Karpas-422 (cell line): ENCODE measurements at regions not wholly inside any gene's neighbourhood (a gene's known extent, or its start where the extent isn't known, plus 50 kb on each side); places are given as distances from the start of the nearest gene placed in this dataset.
"Not testable (repeated sequence)": the region's sequence is repeated elsewhere in the genome, so short reads cannot be mapped to it uniquely, and the experiment has no call there.

Experiments
- DNase-seq: peaks from one replicate; pipeline ENCODE4 v3.0.0-alpha.2; 2015
- H2AFZ ChIP-seq: fragments of 200-600 bp; sonication (generic); 2 replicates; pipeline ENCODE4 v1.6.1; 2014; ENCODE audit warnings: antibody characterized with exemption, low read length, mixed read lengths
- H3K27ac ChIP-seq: fragments of 200-600 bp; sonication (generic); 2 replicates; pipeline ENCODE4 v1.5.1; 2014; ENCODE audit warnings: mild to moderate bottlenecking, low read length, moderate library complexity
- H3K27me3 ChIP-seq: fragments of 200-600 bp; sonication (generic); 2 replicates; pipeline ENCODE4 v1.6.1; 2014; ENCODE audit warnings: low read length, mixed read lengths
- H3K36me3 ChIP-seq: fragments of 200-600 bp; sonication (generic); 2 replicates; pipeline ENCODE4 v1.6.1; 2014; ENCODE audit warnings: low read length, mixed read lengths; ENCODE audit not compliant: insufficient read depth
- H3K4me1 ChIP-seq: fragments of 200-600 bp; sonication (generic); 2 replicates; pipeline ENCODE4 v1.6.1; 2014; ENCODE audit warnings: mild to moderate bottlenecking, low read length, mixed read lengths
- H3K4me2 ChIP-seq: fragments of 200-600 bp; sonication (generic); 2 replicates; pipeline ENCODE4 v1.6.1; 2014; ENCODE audit warnings: low read length, low read depth, mild to moderate bottlenecking; ENCODE audit not compliant: poor library complexity, severe bottlenecking
- H3K4me3 ChIP-seq: fragments of 200-600 bp; sonication (generic); 2 replicates; pipeline ENCODE4 v1.5.1; 2014; ENCODE audit warnings: mild to moderate bottlenecking, antibody characterized with exemption, low read length, mixed read lengths
- H3K79me2 ChIP-seq: fragments of 200-600 bp; sonication (generic); 2 replicates; pipeline ENCODE4 v1.6.1; 2014; ENCODE audit warnings: mild to moderate bottlenecking, low read length, mixed read lengths
- H3K9ac ChIP-seq: fragments of 200-600 bp; sonication (generic); 2 replicates; pipeline ENCODE4 v1.6.0; 2014; ENCODE audit warnings: low read length
- H3K9me2 ChIP-seq: fragments of 200-600 bp; sonication (generic), shearing (Covaris generic); replicated peaks from 2 replicates; pipeline ENCODE4 v1.6.0; 2014; ENCODE audit warnings: mild to moderate bottlenecking, low read length, moderate library complexity; ENCODE audit not compliant: insufficient read depth
- H3K9me3 ChIP-seq: fragments of 300-700, 200-600 bp; sonication (generic); 2 replicates; pipeline ENCODE4 v1.6.1; 2014; ENCODE audit warnings: low read length, mixed read lengths
- H4K20me1 ChIP-seq: fragments of 200-600 bp; sonication (generic); 2 replicates; pipeline ENCODE4 v1.6.1; 2014; ENCODE audit warnings: mild to moderate bottlenecking, antibody characterized with exemption, low read length, low read depth; ENCODE audit not compliant: insufficient read depth

- Histone ChIP-seq H3K9me2 (peaks cover 5% of the 10 kb centered on the region; the same call in 1 of the 2 replicates), H3K27ac (no peak overlapping the region), H3K9me3 (no peaks in the 10 kb centered on the region), H3K27me3 (no peaks in the 10 kb centered on the region), H3K4me1 (no peaks in the 10 kb centered on the region), H3K4me3 (no peak overlapping the region), H3K36me3 (no peaks in the 10 kb centered on the region), H4K20me1 (no peaks in the 10 kb centered on the region), H3K79me2 (no peaks in the 10 kb centered on the region), H3K9ac (no peak overlapping the region), H3K4me2 (no peak overlapping the region), H2AFZ (no peak overlapping the region)
- no peak for DNase-seq
Observed at GRCh38 chr2:84152462-84152861, 306.6 kb downstream of the SUCLG1 start.

DNA sequence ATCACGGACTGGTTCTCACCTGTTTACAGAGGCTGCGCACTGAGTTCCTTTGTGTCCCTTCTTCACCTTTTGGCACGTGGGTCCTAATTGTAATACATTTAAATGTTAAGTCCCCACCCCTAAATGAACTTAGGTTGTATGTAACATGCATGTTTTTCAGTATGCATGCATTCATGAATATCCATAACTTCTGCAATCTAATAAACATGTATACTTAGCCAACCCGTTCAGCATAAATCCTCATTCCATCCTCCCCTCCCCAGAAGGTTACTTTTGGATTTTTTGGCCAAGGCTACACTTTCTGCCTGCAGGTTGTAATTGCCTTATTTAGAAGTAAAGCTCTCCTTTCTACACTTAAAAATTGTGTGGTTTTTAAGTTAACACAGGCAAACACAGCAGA is 314.7 kb downstream of the SUCLG1 start:
- no peaks in the 10 kb centered on the region for H3K36me3 ChIP-seq
- no peaks in the 10 kb centered on the region for H3K79me2 ChIP-seq
- no peak overlapping the region for H3K9ac ChIP-seq
- no peak overlapping the region for H3K27ac ChIP-seq
- no peaks in the 10 kb centered on the region for H4K20me1 ChIP-seq
- H3K4me3 ChIP-seq, result no peak overlapping the region
- no peaks in the 10 kb centered on the region for H3K9me3 ChIP-seq
- no peaks in the 10 kb centered on the region for H3K4me1 ChIP-seq
- no peaks in the 10 kb centered on the region; the same call in 1 of the 2 replicates for H3K9me2 ChIP-seq
- H3K27me3 ChIP-seq, result no peaks in the 10 kb centered on the region
- DNase-seq, result no peak
- H3K4me2 ChIP-seq, result no peak overlapping the region
- no peak overlapping the region for H2AFZ ChIP-seq

- H3K79me2 ChIP-seq, result no peaks in the 10 kb centered on the region
- H3K36me3 ChIP-seq, result no peaks in the 10 kb centered on the region
- H3K9me3 ChIP-seq, result no peaks in the 10 kb centered on the region
- no peaks in the 10 kb centered on the region for H3K27me3 ChIP-seq
- H3K4me1 ChIP-seq, result no peaks in the 10 kb centered on the region
- H3K4me2 ChIP-seq, result no peak overlapping the region
- H3K9me2 ChIP-seq, result no peaks in the 10 kb centered on the region; the same call in 1 of the 2 replicates
- no peak overlapping the region for H3K4me3 ChIP-seq
- no peak overlapping the region for H3K27ac ChIP-seq
- no peak for DNase-seq
- H3K9ac ChIP-seq, result no peak overlapping the region
- no peaks in the 10 kb centered on the region for H4K20me1 ChIP-seq
- H2AFZ ChIP-seq, result no peak overlapping the region
Observed at GRCh38 chr2:84137034-84137433, 322.0 kb downstream of the SUCLG1 start.

GRCh38 chr2:84132370-84132769 is 326.7 kb downstream of the SUCLG1 start:
- H3K4me1 ChIP-seq, result no peaks in the 10 kb centered on the region
- H3K27ac ChIP-seq, result no peak overlapping the region
- no peak overlapping the region for H3K4me2 ChIP-seq
- H3K4me3 ChIP-seq, result no peak overlapping the region
- DNase-seq, result no peak
- peaks cover 4% of the 10 kb centered on the region for H3K9me3 ChIP-seq
- no peaks in the 10 kb centered on the region for H3K27me3 ChIP-seq
- H2AFZ ChIP-seq, result no peak overlapping the region
- no peaks in the 10 kb centered on the region for H3K9me2 ChIP-seq
- no peaks in the 10 kb centered on the region for H3K79me2 ChIP-seq
- H3K9ac ChIP-seq, result no peak overlapping the region
- H3K36me3 ChIP-seq, result no peaks in the 10 kb centered on the region
- no peaks in the 10 kb centered on the region for H4K20me1 ChIP-seq

DNA sequence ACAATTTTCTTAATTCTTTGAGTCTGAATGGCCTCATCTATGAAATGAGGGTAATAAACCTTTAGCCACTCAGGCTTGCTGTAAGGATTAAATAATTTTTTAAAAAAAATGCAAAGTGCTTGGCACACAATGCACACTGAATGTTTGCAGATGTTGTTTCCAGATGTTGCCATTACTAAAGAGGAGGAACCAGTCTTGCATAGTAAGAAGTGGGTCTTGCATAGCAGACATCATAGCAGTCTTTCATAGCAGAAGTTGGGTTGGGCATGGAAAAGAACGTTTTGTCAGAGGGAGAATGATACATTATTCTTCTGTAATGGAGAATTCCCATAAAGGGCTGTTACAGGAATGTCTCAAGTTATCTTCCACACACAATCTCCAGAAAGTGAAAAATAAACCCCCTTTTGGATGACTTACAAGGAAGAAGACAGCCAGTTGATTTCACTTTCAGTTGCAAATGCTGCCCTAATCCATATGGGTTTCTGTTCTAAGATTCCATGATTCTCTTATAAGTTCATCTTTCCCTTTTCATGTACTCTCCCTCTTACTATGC is 327.7 kb downstream of the SUCLG1 start:
- H3K27ac ChIP-seq, result no peak overlapping the region
- H4K20me1 ChIP-seq, result no peaks in the 10 kb centered on the region
- no peak overlapping the region for H3K4me2 ChIP-seq
- H3K79me2 ChIP-seq, result no peaks in the 10 kb centered on the region
- H3K9me3 ChIP-seq, result peaks cover 4% of the 10 kb centered on the region
- H3K9me2 ChIP-seq, result no peaks in the 10 kb centered on the region
- no peak overlapping the region for H3K4me3 ChIP-seq
- DNase-seq, result no peak
- H3K27me3 ChIP-seq, result no peaks in the 10 kb centered on the region
- no peaks in the 10 kb centered on the region for H3K36me3 ChIP-seq
- no peak overlapping the region for H2AFZ ChIP-seq
- no peaks in the 10 kb centered on the region for H3K4me1 ChIP-seq
- H3K9ac ChIP-seq, result no peak overlapping the region

DNA sequence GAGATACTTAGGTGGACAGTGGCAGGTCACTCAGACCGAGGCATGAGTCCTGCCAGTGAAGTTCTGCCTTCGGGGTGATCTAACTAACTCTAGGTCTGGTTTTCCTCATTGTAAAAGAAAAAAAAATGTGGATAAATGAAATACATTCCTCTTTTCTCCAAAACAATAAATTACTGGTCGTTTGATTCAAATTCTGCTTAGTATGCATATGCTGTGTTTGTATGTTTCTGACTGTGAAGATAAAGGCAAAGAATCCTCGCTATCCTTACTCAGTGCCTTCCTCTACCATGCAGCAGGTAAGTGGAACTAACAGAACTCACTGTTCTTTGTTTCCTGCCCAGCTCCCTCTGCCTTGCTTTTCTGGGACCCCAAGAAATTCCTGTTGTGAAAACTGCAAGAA is 330.1 kb downstream of the SUCLG1 start:
- Histone ChIP-seq H3K27me3 (no peaks in the 10 kb centered on the region), H4K20me1 (no peaks in the 10 kb centered on the region), H3K36me3 (no peaks in the 10 kb centered on the region), H3K27ac (no peak overlapping the region), H3K4me3 (no peak overlapping the region), H3K9me2 (no peaks in the 10 kb centered on the region), H3K9me3 (peaks cover 4% of the 10 kb centered on the region), H3K9ac (no peak overlapping the region), H2AFZ (no peak overlapping the region), H3K79me2 (no peaks in the 10 kb centered on the region), H3K4me1 (no peaks in the 10 kb centered on the region), H3K4me2 (no peak overlapping the region)
- no peak for DNase-seq

GRCh38 chr2:84127812-84128211 is 331.3 kb downstream of the SUCLG1 start:
- not testable (repeated sequence) for H3K4me2 ChIP-seq, H4K20me1 ChIP-seq, H3K36me3 ChIP-seq, H3K9me2 ChIP-seq, H3K27ac ChIP-seq, H3K79me2 ChIP-seq, H3K9me3 ChIP-seq, H3K9ac ChIP-seq, H2AFZ ChIP-seq, H3K27me3 ChIP-seq, DNase-seq, H3K4me3 ChIP-seq, H3K4me1 ChIP-seq

DNA sequence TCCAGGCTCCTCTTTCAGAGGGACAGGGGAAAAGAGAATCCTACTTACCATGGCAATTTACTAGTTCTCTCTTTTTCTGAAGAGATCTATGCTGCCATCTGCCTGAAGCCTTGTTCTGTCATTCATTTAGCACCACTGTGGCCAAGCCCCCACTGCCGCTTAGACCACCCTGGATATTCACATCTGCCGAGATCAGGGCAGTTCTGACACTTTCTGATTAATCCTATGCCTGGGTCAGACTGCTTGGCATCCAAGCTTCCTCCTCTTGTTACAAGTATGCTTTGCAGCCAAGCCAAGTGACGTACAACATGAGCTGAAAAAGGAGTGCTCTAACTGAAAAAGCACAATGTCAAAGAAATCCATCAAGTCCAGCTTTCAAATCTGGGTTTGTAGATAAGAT is 332.6 kb downstream of the SUCLG1 start:
- no peak for DNase-seq
- Histone ChIP-seq H3K79me2 (no peaks in the 10 kb centered on the region), H3K4me3 (no peak overlapping the region), H3K4me2 (no peak overlapping the region), H3K9me3 (peaks cover 4% of the 10 kb centered on the region), H3K27ac (no peak overlapping the region), H4K20me1 (no peaks in the 10 kb centered on the region), H3K9ac (no peak overlapping the region), H3K36me3 (no peaks in the 10 kb centered on the region), H2AFZ (no peak overlapping the region), H3K4me1 (no peaks in the 10 kb centered on the region), H3K9me2 (no peaks in the 10 kb centered on the region), H3K27me3 (no peaks in the 10 kb centered on the region)

- no peak overlapping the region for H3K4me3 ChIP-seq
- H3K4me1 ChIP-seq, result no peaks in the 10 kb centered on the region
- DNase-seq, result no peak
- no peak overlapping the region for H3K9ac ChIP-seq
- H3K9me2 ChIP-seq, result no peaks in the 10 kb centered on the region
- no peaks in the 10 kb centered on the region for H4K20me1 ChIP-seq
- no peaks in the 10 kb centered on the region for H3K36me3 ChIP-seq
- H3K27me3 ChIP-seq, result no peaks in the 10 kb centered on the region
- H3K4me2 ChIP-seq, result no peak overlapping the region
- no peak overlapping the region for H3K27ac ChIP-seq
- H3K79me2 ChIP-seq, result no peaks in the 10 kb centered on the region
- H2AFZ ChIP-seq, result no peak overlapping the region
- H3K9me3 ChIP-seq, result peaks cover 4% of the 10 kb centered on the region
Observed at GRCh38 chr2:84126084-84126483, 333.0 kb downstream of the SUCLG1 start.
